CD4-positive, alpha-beta T cell treated with Interleukin-4 for 4 hours (primary cell): ENCODE measurements at regions not wholly inside any gene's neighbourhood (a gene's known extent, or its start where the extent isn't known, plus 50 kb on each side); places are given as distances from the start of the nearest gene placed in this dataset.
"Not testable (repeated sequence)": the region's sequence is repeated elsewhere in the genome, so short reads cannot be mapped to it uniquely, and the experiment has no call there.

ENCODE experiments used
- DNase-seq: peaks from one replicate; pipeline ENCODE4 v3.0.0-alpha.2; 2020

DNA sequence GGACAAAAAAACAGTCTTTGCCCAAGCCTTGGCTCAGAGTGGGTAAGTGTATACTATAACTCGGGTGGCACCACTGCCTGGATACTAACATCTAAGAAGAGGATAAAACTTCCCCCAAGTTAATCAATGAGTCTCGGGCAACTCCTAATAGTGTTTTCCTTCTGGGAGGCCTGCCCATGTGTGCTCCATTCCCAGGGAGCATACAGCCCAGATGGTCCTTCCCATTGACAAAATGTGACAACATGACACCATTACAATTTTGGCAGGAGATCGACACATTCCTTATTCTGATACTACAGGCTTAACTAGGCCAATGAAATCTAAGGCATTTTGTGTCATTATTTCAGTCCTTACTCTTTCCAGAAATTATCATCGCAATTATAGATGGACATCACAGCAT lies 52.7 kb upstream of the CRIM1 start:
- no peak for DNase-seq

DNA sequence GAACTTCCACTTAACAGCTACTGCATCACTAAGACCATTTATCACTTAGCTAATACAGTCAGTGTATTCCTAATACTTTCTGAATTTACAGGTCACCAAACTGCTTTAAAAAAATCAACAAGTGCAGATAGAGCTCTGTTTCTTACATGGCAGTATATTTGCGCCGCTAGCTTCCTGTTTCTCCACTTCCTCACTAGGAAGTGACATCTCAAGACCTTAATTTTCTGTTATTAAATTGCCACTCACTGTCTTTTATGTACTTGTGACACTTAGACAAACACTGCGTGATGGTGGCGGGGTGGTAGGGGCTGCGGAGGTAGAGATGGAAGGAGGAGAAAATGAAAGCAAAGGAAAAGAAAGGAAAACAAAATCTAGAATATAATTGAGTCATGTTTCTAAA lies 53.7 kb upstream of the CRIM1 start:
- no peak for DNase-seq

DNA sequence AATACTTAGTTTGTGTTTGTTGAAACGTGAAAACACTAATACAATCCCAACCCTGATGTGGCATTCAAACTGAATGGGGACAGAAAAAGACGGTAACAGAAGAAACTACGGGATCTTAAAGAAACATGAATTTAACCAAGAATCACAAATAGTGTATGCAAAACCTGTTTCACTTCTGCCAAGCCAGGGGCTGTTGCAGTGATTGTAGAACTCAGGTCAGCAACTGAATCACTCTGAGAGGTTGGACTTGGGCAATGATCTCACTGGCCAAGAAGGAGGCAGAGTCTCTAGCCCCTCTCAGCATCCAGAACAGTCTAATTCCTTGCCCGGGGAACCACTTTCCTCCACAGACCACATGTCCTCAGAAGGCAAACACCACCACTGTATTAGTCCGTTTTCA lies 54.9 kb upstream of the CRIM1 start:
- DNase-seq = no peak

DNA sequence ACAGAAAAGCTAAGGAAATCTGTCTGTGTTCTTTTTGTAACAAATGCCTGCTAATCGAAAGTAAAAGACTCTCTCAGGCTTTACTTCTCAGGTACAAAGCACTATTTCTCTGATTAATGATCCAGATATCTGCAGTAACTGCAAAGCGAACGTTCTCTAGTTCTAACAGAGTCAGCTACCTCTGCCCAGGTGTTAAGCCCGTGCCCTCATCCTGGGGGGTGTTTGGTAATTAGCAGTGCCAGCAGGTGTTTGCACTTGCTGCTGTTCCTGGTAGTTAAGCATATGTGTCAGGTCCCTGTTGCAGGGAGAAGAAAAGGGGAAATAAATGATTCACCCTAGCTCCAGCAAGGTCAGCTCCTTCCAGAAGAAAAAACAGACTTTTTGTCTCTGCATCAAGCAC lies 58.8 kb upstream of the CRIM1 start:
- no peak for DNase-seq

DNA sequence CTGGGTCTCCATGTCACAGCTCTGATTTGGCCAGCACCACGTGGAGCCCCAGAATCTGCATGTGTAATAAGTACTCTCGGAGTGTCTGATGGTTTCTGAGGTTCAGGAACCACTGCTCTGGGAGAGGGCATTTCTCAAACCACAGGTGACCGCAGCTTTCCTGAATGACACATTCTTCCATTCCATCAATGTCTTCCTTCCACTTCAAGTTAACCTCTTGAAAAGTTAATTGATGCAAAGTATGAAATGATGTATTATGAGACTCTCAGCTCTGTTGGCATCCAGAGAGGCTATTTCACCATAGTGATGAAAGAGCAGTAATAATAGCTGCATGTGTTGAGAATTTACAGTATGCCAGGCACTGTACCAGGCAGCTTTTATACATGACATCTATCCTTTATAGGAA lies 61.3 kb upstream of the CRIM1 start:
- no peak for DNase-seq

DNA sequence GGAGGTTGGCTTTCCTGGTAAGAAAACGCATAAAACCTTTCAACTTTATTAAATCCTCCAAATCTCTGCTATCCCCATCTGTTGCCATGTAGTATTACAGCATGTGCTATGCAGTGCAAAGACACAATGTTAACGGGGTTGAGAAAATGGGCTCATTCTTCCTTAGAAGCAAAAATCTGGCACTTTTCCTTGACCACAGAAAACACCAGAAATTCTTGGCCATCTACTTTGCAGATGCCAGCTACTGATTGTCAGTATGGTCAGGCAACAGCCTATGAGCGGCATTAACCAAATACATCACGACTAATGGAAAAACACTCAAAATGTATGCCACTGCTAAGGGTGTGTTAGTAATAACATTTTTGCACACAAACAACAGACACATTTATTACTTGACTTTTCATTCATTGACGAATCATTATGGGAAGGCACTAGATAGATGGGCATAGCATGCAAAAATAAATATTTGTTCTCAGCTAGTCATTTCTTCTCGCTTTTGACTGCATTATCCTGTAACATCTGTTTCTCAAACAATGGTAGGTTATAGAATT lies 65.2 kb upstream of the CRIM1 start:
- DNase-seq = no peak

DNA sequence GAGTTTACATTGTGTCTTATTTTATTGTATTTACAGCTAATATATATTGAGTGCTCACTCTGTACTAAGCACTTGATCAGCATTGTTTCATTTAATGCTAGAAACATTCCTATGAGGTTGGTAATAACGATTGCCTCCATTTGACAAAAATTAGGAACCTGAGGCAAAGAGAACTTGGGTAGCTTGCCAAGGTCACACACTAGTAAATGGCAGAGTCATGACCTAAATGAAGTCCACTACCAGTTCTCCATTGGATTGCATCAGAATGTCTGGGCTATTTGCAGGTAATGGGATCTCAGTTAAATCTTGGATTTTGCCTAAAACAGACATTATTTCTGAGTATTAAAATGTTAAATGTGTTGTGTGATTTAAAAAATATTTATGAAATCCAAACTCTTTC lies 65.8 kb upstream of the CRIM1 start:
- no peak for DNase-seq

DNA sequence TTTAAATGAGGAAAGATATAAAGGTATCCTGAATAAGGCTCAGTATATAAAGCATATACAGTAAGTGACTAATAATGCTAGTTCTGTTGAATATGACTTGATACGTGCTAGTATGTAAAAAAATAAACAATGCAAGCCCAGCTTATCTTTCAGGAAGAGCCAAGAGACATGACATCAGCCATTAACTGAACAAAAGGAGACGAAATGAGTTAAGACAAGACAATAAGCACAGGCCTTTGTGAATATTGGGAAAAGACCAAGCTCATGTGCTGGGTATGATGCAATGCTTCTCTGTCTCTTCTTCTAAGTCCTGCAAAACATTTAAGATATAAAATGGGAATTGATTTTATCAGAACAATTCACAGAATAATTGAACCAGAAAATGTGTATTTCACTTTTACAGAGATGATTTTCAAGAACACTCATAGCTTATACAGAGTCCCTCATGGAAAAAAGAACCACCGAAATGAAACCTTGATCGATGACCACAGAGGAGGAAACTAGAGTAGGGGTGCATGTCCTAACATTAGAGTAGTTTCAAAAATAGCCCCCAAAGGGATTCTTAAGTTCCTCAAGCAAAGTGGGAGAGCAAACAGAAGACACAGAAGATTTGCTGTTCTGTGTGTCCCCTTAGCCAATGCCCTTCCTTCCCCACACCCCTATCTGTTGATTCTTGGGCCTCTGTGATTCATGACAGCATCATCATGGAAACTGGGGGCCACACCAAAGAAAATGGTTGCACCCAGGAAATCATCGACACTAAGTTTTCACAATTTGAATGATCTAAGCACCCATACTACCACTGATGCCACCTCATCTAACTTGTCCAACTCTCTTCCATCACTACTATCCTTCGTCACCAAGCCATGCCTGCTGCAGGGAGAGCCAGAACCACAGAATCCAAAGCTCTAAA lies 68.0 kb upstream of the CRIM1 start:
- DNase-seq = no peak

DNA sequence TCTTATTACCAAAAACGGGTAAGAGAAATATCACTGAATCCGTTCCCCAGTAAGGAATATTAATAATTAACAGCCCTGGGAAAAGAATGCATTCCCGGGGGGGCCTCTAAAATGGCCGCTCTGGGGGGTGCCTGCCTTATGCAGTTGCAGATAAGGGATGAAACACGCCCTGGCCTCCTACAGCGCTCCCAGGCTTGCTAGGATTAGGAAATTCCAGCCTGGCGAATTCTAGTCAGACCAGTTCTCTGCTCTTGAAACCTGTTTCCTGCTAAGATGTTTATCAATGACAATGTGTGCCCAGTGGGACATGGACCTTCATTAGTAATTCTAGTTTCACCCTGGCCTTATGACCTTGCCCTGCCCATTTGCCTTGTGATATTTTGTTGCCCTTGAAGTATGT lies 76.1 kb upstream of the CRIM1 start:
- not testable (repeated sequence) for DNase-seq

DNA sequence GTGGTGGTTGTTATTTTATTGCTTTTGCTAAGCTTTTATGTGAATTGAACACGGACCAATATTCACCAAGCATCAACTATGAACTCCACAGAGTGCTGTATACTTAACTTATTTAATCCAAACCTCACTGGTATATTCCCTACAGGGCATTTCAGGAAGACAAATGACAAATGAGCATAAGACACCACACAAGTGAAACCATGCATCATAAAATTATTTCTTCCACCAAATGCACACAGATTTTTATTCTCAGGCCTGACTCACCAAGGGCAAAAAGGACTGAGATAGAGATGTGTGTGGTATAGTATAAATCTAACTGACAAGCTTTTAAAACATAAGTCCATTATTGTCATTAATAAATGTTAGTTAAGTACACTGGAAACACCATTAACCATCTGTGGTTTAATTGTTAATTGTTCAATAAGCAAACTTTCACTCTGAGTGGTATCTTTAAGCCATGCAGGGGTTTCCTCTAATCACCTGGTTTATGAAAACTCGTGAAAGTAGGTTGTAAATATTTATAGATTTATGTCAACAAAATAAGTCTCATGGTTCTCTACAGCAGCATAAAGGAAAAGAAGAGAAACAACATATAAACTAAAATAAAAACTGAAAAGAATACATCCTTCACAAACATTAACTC lies 77.6 kb upstream of the CRIM1 start:
- no peak for DNase-seq

DNA sequence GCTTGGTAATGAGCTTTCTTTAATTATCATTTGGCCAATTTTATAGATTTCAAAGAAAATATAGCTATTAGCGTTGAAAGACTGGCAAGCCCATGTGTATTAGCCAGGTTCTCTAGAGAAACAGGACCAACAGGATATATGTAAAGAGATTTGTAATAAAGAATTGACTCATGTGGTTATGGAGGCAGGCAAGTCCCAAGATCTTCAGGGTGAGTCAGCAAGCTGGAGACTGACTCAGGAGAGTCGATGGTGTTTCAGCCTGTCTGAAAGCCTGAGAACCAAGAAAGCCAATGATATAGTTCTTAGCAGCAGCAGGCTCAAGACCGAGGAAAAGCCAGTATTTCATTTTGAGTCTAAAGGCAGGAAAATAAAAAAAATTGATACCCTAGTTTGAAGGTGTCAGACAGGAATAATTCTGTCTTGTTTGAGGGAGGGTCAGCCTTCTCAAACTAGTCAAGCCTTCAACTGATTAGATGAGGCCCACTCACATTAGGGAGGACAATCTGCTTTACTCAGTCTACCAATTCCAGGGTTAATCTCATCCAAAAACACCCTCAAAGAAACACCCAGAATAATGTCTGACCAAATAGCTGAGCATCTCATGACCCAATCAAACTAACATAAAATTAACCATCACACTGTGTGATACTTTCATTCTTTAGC lies 78.3 kb upstream of the CRIM1 start:
- no peak for DNase-seq

DNA sequence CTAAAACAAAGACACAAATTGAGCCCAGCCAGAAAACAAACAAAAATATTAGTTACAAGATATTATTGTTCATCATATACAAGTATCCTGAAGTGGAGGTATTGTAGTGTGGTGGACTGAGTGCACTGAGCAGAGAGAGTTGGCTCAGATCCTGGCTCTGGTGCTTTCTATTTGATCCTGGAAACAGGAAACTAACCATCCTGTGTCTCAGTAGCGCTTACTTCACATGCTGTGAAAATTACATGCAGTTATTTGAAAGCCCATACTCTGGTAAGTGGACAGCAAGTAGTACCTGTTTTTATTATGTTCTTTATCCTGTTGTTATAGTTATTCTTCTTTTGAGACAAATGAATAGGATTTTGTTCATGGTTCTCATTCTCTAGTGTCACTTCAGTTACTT lies 84.3 kb upstream of the CRIM1 start:
- DNase-seq = no peak

DNA sequence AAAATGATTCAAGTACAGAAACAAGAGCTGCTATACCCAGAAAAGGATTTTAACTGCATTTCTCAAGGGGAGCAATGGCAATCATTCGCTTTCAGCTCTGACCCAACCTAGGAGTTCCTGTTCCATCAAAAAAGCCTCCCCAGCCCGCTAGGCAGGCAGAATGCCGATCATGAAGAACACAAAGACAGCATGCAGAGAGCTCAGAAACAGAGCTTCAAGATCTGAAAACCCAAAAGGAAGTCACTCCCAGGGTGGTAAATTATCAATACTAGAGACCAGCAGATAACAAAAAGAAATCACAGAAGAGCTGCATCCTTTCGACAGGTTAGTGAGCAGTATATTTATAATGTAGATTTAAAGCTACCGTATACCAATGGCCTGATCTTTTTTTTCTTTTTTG lies 84.8 kb upstream of the CRIM1 start:
- no peak for DNase-seq

DNA sequence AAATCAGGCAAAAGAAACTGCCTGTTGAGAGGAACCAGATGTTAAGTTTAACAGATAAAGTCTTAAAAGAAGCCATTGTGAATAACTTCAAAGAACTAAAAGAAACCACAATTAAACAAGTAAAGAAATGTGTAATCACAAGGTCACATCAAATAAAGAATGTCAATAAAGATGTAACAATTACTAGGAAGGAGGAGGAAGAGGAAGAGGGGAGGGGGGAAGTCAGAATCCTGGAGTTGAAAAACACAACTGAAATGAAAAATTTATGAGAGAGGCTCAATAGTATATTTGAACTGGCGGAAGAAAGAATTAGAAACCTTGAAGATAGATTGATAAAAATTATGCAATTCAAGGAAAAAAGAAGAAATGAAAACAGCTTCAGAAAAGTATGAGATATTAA lies 88.4 kb upstream of the CRIM1 start:
- no peak for DNase-seq

DNA sequence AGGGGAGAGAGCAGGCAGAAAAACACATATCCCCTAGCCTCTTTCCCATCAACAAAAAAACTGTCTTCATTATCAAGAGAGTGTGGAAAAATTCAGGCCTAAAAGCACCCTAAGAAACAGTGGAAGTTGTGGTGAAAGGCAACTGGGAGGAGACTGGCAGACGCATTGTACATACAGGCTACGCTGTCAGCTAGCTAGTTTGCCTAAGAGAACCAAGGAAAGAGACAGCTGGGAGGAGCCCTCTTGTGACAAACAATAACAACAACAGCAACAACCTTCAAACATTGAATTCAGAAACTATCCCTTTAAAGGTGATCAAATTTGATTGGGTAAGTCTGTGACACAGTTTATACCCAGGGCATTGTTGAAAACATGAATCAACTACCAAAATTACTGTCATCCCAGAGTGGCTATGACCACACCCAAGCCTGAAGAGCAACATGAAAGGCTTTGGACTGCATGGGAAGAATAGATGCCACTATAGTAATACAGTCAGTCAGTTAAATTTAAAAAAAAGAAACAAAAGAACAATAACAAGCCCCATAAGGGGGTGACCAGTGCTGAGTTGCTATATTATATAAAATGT lies 88.9 kb upstream of the CRIM1 start:
- DNase-seq = no peak

DNA sequence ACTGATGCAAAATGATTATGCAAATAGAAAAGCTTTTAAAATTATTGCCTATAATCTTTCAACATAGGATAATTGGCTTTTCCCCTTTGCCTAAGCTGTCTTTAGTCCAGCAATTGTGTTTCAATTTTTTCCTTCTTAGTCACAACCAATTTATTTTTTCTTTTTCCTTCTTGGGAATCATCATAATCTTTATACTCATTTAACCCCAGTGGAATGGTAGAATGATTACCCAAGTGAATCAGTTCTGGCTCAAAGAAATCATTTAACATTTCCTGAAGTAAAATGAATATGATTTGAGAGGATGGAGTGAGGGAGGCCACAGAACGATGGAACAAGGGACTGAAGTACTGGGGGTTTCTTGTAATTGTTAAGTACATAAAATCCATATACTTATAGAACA lies 93.0 kb upstream of the CRIM1 start:
- DNase-seq = no peak

DNA sequence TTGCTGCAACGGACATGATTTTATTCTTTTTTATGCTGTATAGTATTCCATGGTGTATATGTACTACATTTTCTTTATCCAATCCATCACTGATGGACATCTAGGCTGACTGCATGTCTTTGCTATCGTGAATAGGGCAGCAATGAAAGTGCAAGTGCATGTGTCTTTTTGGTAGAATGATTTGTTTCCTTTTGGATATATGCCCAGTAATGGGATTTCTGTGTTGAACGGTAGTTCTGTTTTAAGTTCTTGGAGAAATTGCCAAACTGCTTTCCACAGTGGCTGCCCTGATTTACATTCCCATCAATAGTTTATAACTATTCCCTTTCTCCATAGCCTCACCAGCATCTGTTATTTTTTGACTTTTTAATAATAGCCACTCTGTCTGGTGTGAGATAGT lies 99.7 kb upstream of the CRIM1 start:
- DNase-seq = no peak

DNA sequence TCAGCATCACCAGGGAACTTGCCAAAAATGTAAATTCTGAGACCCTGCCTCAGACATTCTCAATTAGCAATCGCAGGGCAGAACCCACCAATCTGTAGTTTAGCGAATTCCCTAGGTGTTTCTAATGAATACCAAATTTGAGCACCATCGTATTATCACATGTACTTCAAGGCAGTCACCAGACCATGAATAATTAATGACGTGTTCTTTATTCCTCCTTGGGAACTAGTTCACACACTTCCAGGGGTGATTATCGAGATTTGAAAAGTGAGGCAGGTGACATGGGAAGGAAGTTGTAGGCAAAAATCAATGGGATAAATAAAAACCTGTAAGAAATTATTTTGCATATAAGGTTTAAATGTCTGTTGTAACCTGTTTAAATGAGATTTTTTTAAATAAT lies 102.5 kb upstream of the CRIM1 start:
- no peak for DNase-seq

DNA sequence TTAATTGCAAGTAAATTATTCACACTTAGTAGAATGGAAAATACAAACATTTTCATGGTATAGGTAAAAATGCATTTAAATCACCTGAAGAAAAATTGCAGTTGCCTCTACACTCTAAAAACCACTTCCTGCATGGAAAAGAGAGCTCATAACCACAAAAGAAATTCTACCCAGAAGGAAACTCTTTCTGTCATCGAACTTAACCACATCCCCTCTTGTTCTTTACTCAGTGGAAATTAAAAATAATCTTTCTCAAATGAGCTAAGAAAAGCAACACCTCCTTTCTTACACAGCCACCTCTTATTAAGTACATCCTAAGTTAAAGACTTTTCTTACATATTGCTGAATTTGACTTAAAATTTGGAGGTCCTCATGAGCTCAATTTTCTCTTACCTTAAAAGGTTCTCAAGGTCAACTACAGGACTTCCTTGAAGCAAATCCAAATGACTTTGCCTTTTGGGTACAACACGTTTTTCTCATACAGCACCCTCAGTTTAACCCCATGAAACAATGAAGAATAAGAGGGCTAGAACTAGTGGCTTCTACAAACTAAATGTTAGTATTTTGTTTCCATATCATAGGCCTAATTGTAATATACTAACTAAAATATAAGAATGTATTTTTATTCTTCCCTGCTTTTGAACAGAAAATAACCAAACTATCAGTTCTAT lies 109.1 kb upstream of the CRIM1 start:
- DNase-seq = peak; percentile 60

DNA sequence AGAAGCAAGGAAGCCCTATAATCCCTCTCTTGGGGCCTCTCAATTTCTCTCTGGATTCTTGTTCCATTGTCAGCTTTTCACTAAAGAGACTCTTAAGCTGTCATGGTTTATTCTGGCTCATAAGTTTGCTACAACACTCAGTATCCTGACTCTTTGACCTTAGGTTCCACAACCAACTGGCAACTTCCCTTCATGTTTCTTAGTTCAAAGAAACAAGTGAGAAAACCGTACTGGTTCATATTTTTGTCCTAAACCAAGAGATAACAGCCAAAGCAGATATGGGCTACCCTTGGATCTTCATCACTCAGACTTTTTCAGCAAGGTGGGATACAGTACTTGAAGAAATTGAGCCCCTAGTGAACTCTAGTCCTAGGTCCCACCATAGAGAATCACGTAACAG lies 109.9 kb upstream of the CRIM1 start:
- no peak for DNase-seq

DNA sequence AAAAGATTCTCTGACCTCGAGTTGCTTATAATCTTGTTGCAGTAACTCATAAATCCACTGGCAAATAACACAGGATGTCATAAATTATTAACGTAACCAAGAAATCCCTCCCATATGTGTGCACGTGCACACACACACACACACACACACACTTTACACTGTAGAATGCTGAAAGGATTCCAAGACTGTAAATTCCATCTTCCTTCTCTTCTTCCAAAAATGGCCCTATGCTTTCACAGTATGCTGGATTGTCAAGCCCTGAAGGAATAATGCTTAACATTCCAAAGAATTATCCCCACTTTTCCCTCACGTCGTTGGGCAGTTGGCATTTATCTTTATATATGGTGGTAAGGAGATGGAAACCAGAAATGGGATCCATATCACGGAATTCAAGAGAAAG lies 117.5 kb upstream of the CRIM1 start:
- no peak for DNase-seq

DNA sequence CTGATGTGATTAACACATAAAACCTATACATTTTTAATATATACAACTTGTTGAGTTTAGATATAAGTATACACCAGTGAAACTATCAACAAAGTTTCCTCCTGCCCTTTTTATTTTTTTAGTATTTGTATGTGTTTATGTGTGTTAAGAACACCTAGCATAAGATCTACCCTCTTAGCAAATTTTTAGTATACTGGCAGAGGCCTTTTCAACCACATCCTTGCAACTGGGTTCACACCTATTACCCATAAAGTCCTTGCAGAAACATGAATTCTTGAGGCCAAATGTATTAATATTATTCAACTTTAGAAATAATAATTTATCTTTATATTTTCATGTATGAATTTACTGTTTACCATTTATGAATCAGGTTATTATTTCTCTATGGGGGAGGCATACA lies 119.7 kb upstream of the CRIM1 start:
- DNase-seq = peak; percentile 21

DNA sequence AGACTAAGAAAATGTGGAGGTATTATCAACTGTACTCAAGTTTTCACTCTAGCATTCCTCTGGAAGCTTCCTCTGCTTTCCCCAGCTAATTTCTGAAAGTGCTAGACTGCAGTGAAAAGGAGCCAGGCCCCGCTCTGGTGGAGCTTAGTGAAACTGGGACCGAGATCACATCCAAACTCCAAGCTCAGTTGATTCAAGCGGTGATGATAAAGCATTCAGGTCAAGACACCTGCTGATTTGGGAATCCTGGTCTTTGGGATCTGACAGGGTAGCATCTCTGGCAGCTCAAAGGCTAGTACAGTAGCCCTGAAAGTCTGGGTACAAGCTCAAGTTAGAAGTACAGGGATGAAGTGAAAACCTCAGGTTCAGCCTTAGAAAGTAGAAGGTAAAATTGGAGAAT lies 120.2 kb upstream of the CRIM1 start:
- no peak for DNase-seq
